Thyroid gland (tissue), 4 donors: ENCODE measurements at regions not wholly inside any gene's neighbourhood (a gene's known extent, or its start where the extent isn't known, plus 50 kb on each side); places are given as distances from the start of the nearest gene placed in this dataset.

Experiments
- CTCF ChIP-seq, 6 experiments: fragments of 200-600 bp in 3 of 6; fragments of 450-650 bp in 3 of 6; sonication (generic) in 3 of 6; IDR thresholded peaks; one replicate each; pipeline ENCODE4 v1.5.1; 2016 to 2019; ENCODE audit warnings: antibody characterized with exemption in 6 of 6, mild to moderate bottlenecking in 2 of 6, inconsistent platforms in 1 of 6, moderate library complexity in 1 of 6
- POLR2A ChIP-seq, 2 donors: fragments of 450-650 bp; IDR thresholded peaks; one replicate each; pipeline ENCODE4 v1.6.1; 2017; ENCODE audit warnings: antibody characterized with exemption in 2 of 2, mild to moderate bottlenecking in 2 of 2, moderate library complexity in 1 of 2

DNA sequence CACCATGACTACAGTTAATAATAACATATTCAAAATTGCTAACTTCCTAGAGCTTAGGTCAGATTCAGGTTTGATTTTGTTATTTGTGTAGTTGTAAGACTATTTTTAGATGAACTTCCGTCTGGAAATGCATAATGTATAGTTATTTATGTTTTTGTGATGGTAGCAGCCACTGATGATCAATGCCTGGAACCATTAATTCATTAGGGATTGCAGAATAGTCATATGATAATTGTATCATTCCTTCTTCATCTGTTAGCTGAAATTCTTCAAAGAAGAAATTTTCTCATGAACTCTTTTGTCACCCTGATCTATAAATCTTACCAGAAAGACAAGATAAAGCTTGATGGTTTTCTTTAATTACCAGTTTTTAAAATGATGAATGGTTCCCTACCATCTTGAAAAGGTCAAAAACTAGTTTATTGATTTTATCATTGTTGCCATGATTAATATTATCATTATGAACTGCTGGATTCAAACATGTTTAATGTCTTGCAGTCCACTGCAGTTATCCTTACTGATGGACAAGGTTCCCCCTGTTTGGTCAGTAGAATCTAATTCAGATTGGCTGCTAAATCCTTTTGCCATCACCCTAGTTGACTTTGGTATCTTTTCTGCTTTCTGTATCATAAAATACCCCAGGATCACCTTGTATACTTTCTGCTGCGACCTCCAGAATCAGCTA lies 433.3 kb downstream of the GPAM start:
- no peak for TF ChIP-seq CTCF (IDR thresholded peaks at IDR 0.05)
- no peak for TF ChIP-seq POLR2A (IDR thresholded peaks at IDR 0.05)
